ENCODE measurements at regions not wholly inside any gene's neighbourhood (a gene's known extent, or its start where the extent isn't known, plus 50 kb on each side); places are given as distances from the start of the nearest gene placed in this dataset.

DNA sequence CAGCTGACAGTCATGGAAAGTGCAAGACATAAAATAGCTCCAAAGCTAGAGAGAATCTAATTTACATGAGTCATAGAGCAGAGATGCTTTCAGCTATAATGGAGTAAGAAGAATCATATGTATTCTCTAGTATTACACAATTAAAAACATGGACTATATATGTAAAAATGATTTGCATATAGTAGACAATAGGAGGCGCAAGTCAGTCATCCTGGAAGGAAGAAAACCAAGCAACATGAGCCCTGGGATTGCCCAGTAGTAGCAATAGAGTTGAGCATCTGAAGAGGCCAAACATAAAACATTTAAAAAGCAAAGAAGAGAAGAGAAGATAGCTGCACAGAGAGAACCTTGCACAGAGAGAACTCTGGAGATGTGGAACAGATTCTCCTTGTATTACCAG, 455.0 kb downstream of the EPHA3 start:
- TF ChIP-seq, protein P1, sequence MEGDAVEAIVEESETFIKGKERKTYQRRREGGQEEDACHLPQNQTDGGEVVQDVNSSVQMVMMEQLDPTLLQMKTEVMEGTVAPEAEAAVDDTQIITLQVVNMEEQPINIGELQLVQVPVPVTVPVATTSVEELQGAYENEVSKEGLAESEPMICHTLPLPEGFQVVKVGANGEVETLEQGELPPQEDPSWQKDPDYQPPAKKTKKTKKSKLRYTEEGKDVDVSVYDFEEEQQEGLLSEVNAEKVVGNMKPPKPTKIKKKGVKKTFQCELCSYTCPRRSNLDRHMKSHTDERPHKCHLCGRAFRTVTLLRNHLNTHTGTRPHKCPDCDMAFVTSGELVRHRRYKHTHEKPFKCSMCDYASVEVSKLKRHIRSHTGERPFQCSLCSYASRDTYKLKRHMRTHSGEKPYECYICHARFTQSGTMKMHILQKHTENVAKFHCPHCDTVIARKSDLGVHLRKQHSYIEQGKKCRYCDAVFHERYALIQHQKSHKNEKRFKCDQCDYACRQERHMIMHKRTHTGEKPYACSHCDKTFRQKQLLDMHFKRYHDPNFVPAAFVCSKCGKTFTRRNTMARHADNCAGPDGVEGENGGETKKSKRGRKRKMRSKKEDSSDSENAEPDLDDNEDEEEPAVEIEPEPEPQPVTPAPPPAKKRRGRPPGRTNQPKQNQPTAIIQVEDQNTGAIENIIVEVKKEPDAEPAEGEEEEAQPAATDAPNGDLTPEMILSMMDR (IDR thresholded peaks at IDR 0.05), result no peak
- intact Hi-C loops (cut with DNase I, micrococcal nuclease), result no loop called here
- ATAC-seq (ENCODE audit: poor library complexity) (no peak), DNase-seq (no peak)
- Mint-ChIP-seq H3K36me3 (ENCODE audit: low read depth) (no peaks in the 10 kb centered on the region), H3K27me3 (no peaks in the 10 kb centered on the region), H3K4me3 (no peak overlapping the region), H3K27ac (no peak overlapping the region), H3K4me1 (ENCODE audit: low read depth) (no peaks in the 10 kb centered on the region), H3K9me3 (peaks cover 26% of the 10 kb centered on the region)
- Histone ChIP-seq H3K4me3 (ENCODE audit: low read length) (no peak overlapping the region), H3K36me3 (ENCODE audit: insufficient read depth, low read length) (no peaks in the 10 kb centered on the region), H3K9me3 (ENCODE audit: control insufficient read depth in 1 of 2, insufficient read depth in 1 of 2, low read length in 2 of 2) (peaks cover 0 to 16% of the 10 kb centered on the region in 2 experiments), H3K4me1 (ENCODE audit: insufficient read depth, low read length) (no peaks in the 10 kb centered on the region), H3K27me3 (ENCODE audit: control insufficient read depth in 1 of 2, insufficient read depth in 2 of 2, low read length in 2 of 2) (no peaks in the 10 kb centered on the region), H3K27ac (ENCODE audit: low read depth in 1 of 2, low read length in 2 of 2) (no peak overlapping the region)
- CTCF ChIA-PET, result no interaction called here
- POLR2A ChIA-PET, result no interaction called here

DNA sequence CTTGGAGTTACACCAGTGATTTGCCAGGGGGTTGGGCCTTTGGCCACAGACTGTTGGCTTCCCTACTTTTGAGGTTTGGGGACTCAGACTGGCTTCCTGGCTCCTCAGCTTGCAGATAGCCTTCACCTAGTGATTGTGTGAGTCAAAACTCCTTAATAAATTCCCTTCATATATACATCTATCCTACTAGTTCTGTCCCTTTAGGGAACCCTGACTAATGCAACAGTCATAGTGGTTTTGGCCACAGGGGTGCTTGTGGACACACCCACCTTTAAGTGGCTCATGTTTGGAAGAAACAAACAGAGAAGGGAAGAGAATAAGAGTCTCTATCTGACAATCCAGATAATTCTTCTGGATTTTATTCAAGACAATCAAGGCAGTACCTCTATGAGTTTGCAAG, 457.7 kb downstream of the EPHA3 start:
- peaks cover 34% of the 10 kb centered on the region for H3K9me3 Mint-ChIP-seq
- ChIA-PET POLR2A (no interaction called here), CTCF (no interaction called here)
- no peaks in the 10 kb centered on the region for H3K4me1 Mint-ChIP-seq (ENCODE audit: low read depth)
- no peaks in the 10 kb centered on the region for H3K4me1 ChIP-seq (ENCODE audit: insufficient read depth, low read length)
- no peaks in the 10 kb centered on the region for H3K27me3 Mint-ChIP-seq
- no peak overlapping the region for H3K27ac Mint-ChIP-seq
- ATAC-seq (ENCODE audit: poor library complexity) (no peak), DNase-seq (no peak)
- intact Hi-C loops (cut with DNase I, micrococcal nuclease), result no loop called here
- no peak overlapping the region for H3K4me3 ChIP-seq (ENCODE audit: low read length)
- TF ChIP-seq, protein P1 (IDR thresholded peaks at IDR 0.05), result no peak
- H3K36me3 ChIP-seq (ENCODE audit: insufficient read depth, low read length), result no peaks in the 10 kb centered on the region
- H3K27me3 ChIP-seq (ENCODE audit: control insufficient read depth in 1 of 2, insufficient read depth in 2 of 2, low read length in 2 of 2), result no peaks in the 10 kb centered on the region
- H3K36me3 Mint-ChIP-seq (ENCODE audit: low read depth), result no peaks in the 10 kb centered on the region
- H3K27ac ChIP-seq (ENCODE audit: low read depth in 1 of 2, low read length in 2 of 2), result no peak overlapping the region
- no peak overlapping the region for H3K4me3 Mint-ChIP-seq
- peaks cover 0 to 15% of the 10 kb centered on the region in 2 experiments for H3K9me3 ChIP-seq (ENCODE audit: control insufficient read depth in 1 of 2, insufficient read depth in 1 of 2, low read length in 2 of 2)

DNA sequence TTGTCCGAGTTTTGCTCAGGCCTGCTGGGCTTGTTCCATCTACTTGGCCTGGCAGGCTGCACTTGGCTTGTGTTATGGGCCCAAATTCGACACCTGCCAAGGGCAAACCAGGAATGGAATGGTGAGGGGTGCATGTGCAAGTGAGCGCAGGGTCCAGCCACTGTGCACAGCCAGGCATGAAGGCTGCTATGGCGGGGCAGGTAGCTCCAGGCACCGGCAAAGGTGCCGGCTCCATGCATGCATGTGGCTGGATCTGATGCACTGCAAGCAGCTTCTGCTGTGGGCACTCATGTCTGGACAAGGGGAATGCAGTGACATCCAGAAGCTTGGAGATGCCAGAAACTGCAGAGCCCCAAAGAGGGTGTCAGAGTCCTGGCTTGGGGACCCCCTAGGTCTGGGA, 463.0 kb downstream of the EPHA3 start:
- Mint-ChIP-seq H3K27me3 (no peaks in the 10 kb centered on the region), H3K27ac (no peak overlapping the region), H3K4me1 (ENCODE audit: low read depth) (no peaks in the 10 kb centered on the region), H3K36me3 (ENCODE audit: low read depth) (no peaks in the 10 kb centered on the region), H3K9me3 (peaks cover 13% of the 10 kb centered on the region), H3K4me3 (no peak overlapping the region)
- TF ChIP-seq, protein P1 (IDR thresholded peaks at IDR 0.05), result no peak
- no peak for DNase-seq
- ATAC-seq (ENCODE audit: poor library complexity), result no peak
- Histone ChIP-seq H3K27me3 (ENCODE audit: control insufficient read depth in 1 of 2, insufficient read depth in 2 of 2, low read length in 2 of 2) (no peaks in the 10 kb centered on the region), H3K4me1 (ENCODE audit: insufficient read depth, low read length) (no peaks in the 10 kb centered on the region), H3K36me3 (ENCODE audit: insufficient read depth, low read length) (no peaks in the 10 kb centered on the region), H3K4me3 (ENCODE audit: low read length) (no peak overlapping the region), H3K27ac (ENCODE audit: low read depth in 1 of 2, low read length in 2 of 2) (no peak overlapping the region), H3K9me3 (ENCODE audit: control insufficient read depth in 1 of 2, insufficient read depth in 1 of 2, low read length in 2 of 2) (peaks cover 4 to 18% of the 10 kb centered on the region in 2 experiments)
- POLR2A ChIA-PET, result no interaction called here
- intact Hi-C loops (cut with DNase I, micrococcal nuclease), result no loop called here
- CTCF ChIA-PET, result no interaction called here
